Natural killer cell (primary cell): ENCODE measurements at regions not wholly inside any gene's neighbourhood (a gene's known extent, or its start where the extent isn't known, plus 50 kb on each side); places are given as distances from the start of the nearest gene placed in this dataset.

ENCODE experiments used
- ATAC-seq, 3 donors: fragments of 150-1000 bp in 2 of 3; fragments of 200-7000 bp in 1 of 3; cut with Tn5 transposase; 1 replicate in 1 of 3; 2 replicates in 2 of 3; pipeline ENCODE4 v1.10.0; 2021; ENCODE audit warnings: mild to moderate bottlenecking in 2 of 3, moderate library complexity in 2 of 3
- DNase-seq, 2 donors: peaks; one replicate each; pipeline versions ENCODE4 v3.0.0 to v3.0.0-alpha.2; 2013 to 2021; ENCODE audit warnings: mixed read lengths in 1 of 2
- H3K27ac ChIP-seq: one replicate; pipeline ENCODE4 v1.5.1; 2013; ENCODE audit warnings: mild to moderate bottlenecking, low read length
- H3K27me3 ChIP-seq: one replicate; pipeline ENCODE4 v1.6.1; 2013; ENCODE audit warnings: low read length; ENCODE audit not compliant: control insufficient read depth, insufficient read depth
- H3K36me3 ChIP-seq: one replicate; pipeline ENCODE4 v1.6.1; 2013; ENCODE audit warnings: low read length; ENCODE audit not compliant: control insufficient read depth, insufficient read depth
- H3K4me1 ChIP-seq: one replicate; pipeline ENCODE4 v1.6.1; 2013; ENCODE audit warnings: low read length; ENCODE audit not compliant: control insufficient read depth, insufficient read depth
- H3K4me3 ChIP-seq: one replicate; pipeline ENCODE4 v1.5.1; 2013; ENCODE audit warnings: low read length
- H3K9me3 ChIP-seq: one replicate; pipeline ENCODE4 v1.6.1; 2013; ENCODE audit warnings: low read length; ENCODE audit not compliant: control insufficient read depth, insufficient read depth
- H3K27ac Mint-ChIP-seq, 2 donors: one replicate each; pipeline ENCODE4 v1.8.0; 2022; ENCODE audit warnings: mild to moderate bottlenecking in 2 of 2, mixed read lengths in 2 of 2, moderate library complexity in 1 of 2
- H3K27me3 Mint-ChIP-seq, 2 donors: one replicate each; pipeline ENCODE4 v1.8.0; 2022; ENCODE audit warnings: low read depth in 2 of 2, mixed read lengths in 2 of 2
- H3K36me3 Mint-ChIP-seq: one replicate; pipeline ENCODE4 v1.8.0; 2022; ENCODE audit warnings: mixed read lengths
- H3K4me1 Mint-ChIP-seq, 2 donors: one replicate each; pipeline ENCODE4 v1.8.0; 2022; ENCODE audit warnings: mixed read lengths in 2 of 2
- H3K4me3 Mint-ChIP-seq: one replicate; pipeline ENCODE4 v1.8.0; 2022; ENCODE audit warnings: mild to moderate bottlenecking, moderate library complexity, mixed read lengths
- H3K9me3 Mint-ChIP-seq, 2 donors: one replicate each; pipeline ENCODE4 v1.8.0; 2022; ENCODE audit warnings: mixed read lengths in 2 of 2
- CTCF ChIP-seq: fragments of 200-600 bp; IDR thresholded peaks from one replicate; pipeline ENCODE4 v1.8.0; 2022; ENCODE audit warnings: antibody characterized with exemption
- WGBS: methylation state at CpG from one replicate; pipeline ENCODE4 v1.1.7; 2013; ENCODE audit warnings: missing lambda C conversion rate; ENCODE audit not compliant: insufficient coverage; 5-methylcytosine and 5-hydroxymethylcytosine counted together
- intact Hi-C: fragments of 100-400 bp; cut with micrococcal nuclease; formaldehyde crosslinking; loops from one replicate; pipeline ENCODE4 v1.14.2; 2022

- DNase-seq (no peak), ATAC-seq (no peak)
- Histone ChIP-seq H3K9me3 (peaks cover 8% of the 10 kb centered on the region), H3K4me3 (no peak overlapping the region), H3K36me3 (no peaks in the 10 kb centered on the region), H3K27ac (no peak overlapping the region), H3K4me1 (no peaks in the 10 kb centered on the region), H3K27me3 (no peaks in the 10 kb centered on the region)
- intact Hi-C loops, result no loop called here
- WGBS, result 71% methylated on average over 6 of the region's 6 CpGs
- no peak for TF ChIP-seq CTCF
- no peak overlapping the region for H3K27ac Mint-ChIP-seq
- no peaks in the 10 kb centered on the region for H3K27me3 Mint-ChIP-seq
- H3K36me3 Mint-ChIP-seq, result no peaks in the 10 kb centered on the region
- H3K9me3 Mint-ChIP-seq, result peaks cover 0 to 2% of the 10 kb centered on the region in 2 donors
- no peak overlapping the region for H3K4me3 Mint-ChIP-seq
- H3K4me1 Mint-ChIP-seq, result no peaks in the 10 kb centered on the region
Measured at GRCh38 chr5:2502970-2503594, 248.4 kb downstream of the IRX2 start.

- Mint-ChIP-seq H3K27me3 (no peaks in the 10 kb centered on the region), H3K4me1 (no peaks in the 10 kb centered on the region), H3K36me3 (no peaks in the 10 kb centered on the region), H3K9me3 (peaks cover 0 to 5% of the 10 kb centered on the region in 2 donors), H3K4me3 (no peak overlapping the region), H3K27ac (no peak overlapping the region)
- peaks cover 8% of the 10 kb centered on the region for H3K9me3 ChIP-seq
- no peak for TF ChIP-seq CTCF
- ATAC-seq (no peak), DNase-seq (no peak)
- no peaks in the 10 kb centered on the region for H3K4me1 ChIP-seq
- H3K27me3 ChIP-seq, result no peaks in the 10 kb centered on the region
- intact Hi-C loops, result no loop called here
- no peak overlapping the region for H3K27ac ChIP-seq
- H3K4me3 ChIP-seq, result no peak overlapping the region
- H3K36me3 ChIP-seq, result no peaks in the 10 kb centered on the region
Measured at GRCh38 chr5:2499917-2500316, 251.6 kb downstream of the IRX2 start.

- Histone ChIP-seq H3K4me3 (no peak overlapping the region), H3K9me3 (peaks cover 2% of the 10 kb centered on the region), H3K27me3 (no peaks in the 10 kb centered on the region), H3K27ac (no peak overlapping the region), H3K36me3 (no peaks in the 10 kb centered on the region), H3K4me1 (no peaks in the 10 kb centered on the region)
- no peaks in the 10 kb centered on the region for H3K36me3 Mint-ChIP-seq
- H3K4me3 Mint-ChIP-seq, result no peak overlapping the region
- H3K27me3 Mint-ChIP-seq, result no peaks in the 10 kb centered on the region
- intact Hi-C loops, result no loop called here
- H3K9me3 Mint-ChIP-seq, result peaks cover 0 to 7% of the 10 kb centered on the region in 2 donors
- TF ChIP-seq CTCF, result no peak
- H3K27ac Mint-ChIP-seq, result no peak overlapping the region
- H3K4me1 Mint-ChIP-seq, result no peaks in the 10 kb centered on the region
- DNase-seq (no peak), ATAC-seq (no peak)
- WGBS, result 90% methylated on average over 9 of the region's 9 CpGs
Measured at GRCh38 chr5:2496891-2497290, 254.6 kb downstream of the IRX2 start.

GRCh38 chr5:2496126-2496525, 255.4 kb downstream of the IRX2 start:
- Histone ChIP-seq H3K9me3 (peaks cover 2% of the 10 kb centered on the region), H3K27ac (no peak overlapping the region), H3K4me3 (no peak overlapping the region), H3K36me3 (no peaks in the 10 kb centered on the region), H3K27me3 (no peaks in the 10 kb centered on the region), H3K4me1 (no peaks in the 10 kb centered on the region)
- Mint-ChIP-seq H3K27me3 (no peaks in the 10 kb centered on the region), H3K9me3 (peaks cover 0 to 7% of the 10 kb centered on the region in 2 donors), H3K27ac (no peak overlapping the region), H3K4me3 (no peak overlapping the region), H3K36me3 (no peaks in the 10 kb centered on the region), H3K4me1 (no peaks in the 10 kb centered on the region)
- 94% methylated on average over 9 of the region's 9 CpGs for WGBS
- intact Hi-C loops, result no loop called here
- no peak for TF ChIP-seq CTCF
- DNase-seq, result no peak
- no peak for ATAC-seq
